OCI-LY7 (cell line): ENCODE measurements at regions not wholly inside any gene's neighbourhood (a gene's known extent, or its start where the extent isn't known, plus 50 kb on each side); places are given as distances from the start of the nearest gene placed in this dataset.

ENCODE experiments used
- BruUV-seq: library from RNA; stranded (reverse); fragments of 400-500 nt; replicated peaks from 2 replicates; lab custom pipeline; 2021; lab: Mats Ljungman, UMichigan
- CTCF ChIA-PET: fragments of 300-600 bp; sonication (Branson Sonifier 250); formaldehyde crosslinking; loops from one replicate; lab custom pipeline; 2022; ENCODE audit warnings: antibody characterized with exemption; ENCODE audit not compliant: unreplicated experiment; lab: Charles Lee
- POLR2A ChIA-PET: fragments of 300-600 bp; sonication (Branson Sonifier 250); formaldehyde crosslinking; loops from one replicate; lab custom pipeline; 2022; ENCODE audit warnings: antibody characterized with exemption; lab: Charles Lee
- DNase-seq: peaks from one replicate; pipeline ENCODE4 v3.0.0-alpha.2; 2015; ENCODE audit warnings: low spot score
- H2AFZ ChIP-seq: fragments of 200-600 bp; sonication (generic), shearing (Covaris generic); 2 replicates; pipeline ENCODE4 v1.6.1; 2014; ENCODE audit warnings: mild to moderate bottlenecking, antibody characterized with exemption, low read length, moderate library complexity
- H3K27ac ChIP-seq: fragments of 200-600 bp; sonication (generic); 2 replicates; pipeline ENCODE4 v1.5.1; 2014; ENCODE audit warnings: mixed run types, low read depth, mild to moderate bottlenecking, moderate library complexity, low read length, inconsistent platforms; ENCODE audit not compliant: poor library complexity, severe bottlenecking
- H3K36me3 ChIP-seq: fragments of 200-600 bp; sonication (generic); 2 replicates; pipeline ENCODE4 v1.6.1; 2014; ENCODE audit warnings: mild to moderate bottlenecking, antibody characterized with exemption, low read length, moderate library complexity, mixed read lengths; ENCODE audit not compliant: insufficient read depth
- H3K4me1 ChIP-seq: fragments of 200-600 bp; sonication (generic); 2 replicates; pipeline ENCODE4 v1.5.1; 2014; ENCODE audit warnings: mild to moderate bottlenecking, low read length; ENCODE audit not compliant: insufficient read depth, poor library complexity, severe bottlenecking
- H3K4me2 ChIP-seq: fragments of 200-600 bp; sonication (generic); 2 replicates; pipeline ENCODE4 v1.6.1; 2014; ENCODE audit warnings: mild to moderate bottlenecking, low read length
- H3K4me3 ChIP-seq: fragments of 200-600 bp; sonication (generic); 2 replicates; pipeline ENCODE4 v1.5.1; 2014; ENCODE audit warnings: mild to moderate bottlenecking, low read depth, low read length; ENCODE audit not compliant: poor library complexity, severe bottlenecking
- H3K79me2 ChIP-seq: fragments of 200-600 bp; sonication (generic); 2 replicates; pipeline ENCODE4 v1.6.1; 2016; ENCODE audit warnings: low read depth, mild to moderate bottlenecking, low read length, moderate library complexity, mixed read lengths; ENCODE audit not compliant: insufficient read depth
- H3K9me2 ChIP-seq: fragments of 200-600 bp; sonication (generic); 2 replicates; pipeline ENCODE4 v1.6.1; 2016; ENCODE audit warnings: mild to moderate bottlenecking, low read length, mixed read lengths; ENCODE audit not compliant: insufficient read depth
- H3K9me3 ChIP-seq: fragments of 200-600 bp; sonication (generic); 2 replicates; pipeline ENCODE4 v1.6.1; 2014; ENCODE audit warnings: mild to moderate bottlenecking, mixed run types, low read length, mixed read lengths
- H4K20me1 ChIP-seq: fragments of 200-600 bp; sonication (generic); 2 replicates; pipeline ENCODE4 v1.6.1; 2014; ENCODE audit warnings: mild to moderate bottlenecking, antibody characterized with exemption, low read length, moderate library complexity, mixed read lengths; ENCODE audit not compliant: insufficient read depth
- EZH2phosphoT487 ChIP-seq: fragments of 200-600 bp; sonication (generic); IDR thresholded peaks from 2 replicates; pipeline ENCODE4 v1.6.1; 2018; ENCODE audit warnings: low read depth, borderline replicate concordance, mild to moderate bottlenecking, mixed run types, antibody characterized with exemption, low read length, moderate library complexity, mixed read lengths
- intact Hi-C: fragments of 100-400 bp; cut with micrococcal nuclease; formaldehyde crosslinking; loops from one replicate; pipeline ENCODE4 v1.10.0; 2022; ENCODE audit not compliant: unreplicated experiment
- TF ChIP-seq, protein P1 (sequence below): fragments of 200-600 bp; sonication (generic); conservative IDR thresholded peaks from 2 replicates; pipeline ENCODE4 v1.5.1; 2014; ENCODE audit warnings: mild to moderate bottlenecking, antibody characterized with exemption, low read length, moderate library complexity, mixed read lengths

DNA sequence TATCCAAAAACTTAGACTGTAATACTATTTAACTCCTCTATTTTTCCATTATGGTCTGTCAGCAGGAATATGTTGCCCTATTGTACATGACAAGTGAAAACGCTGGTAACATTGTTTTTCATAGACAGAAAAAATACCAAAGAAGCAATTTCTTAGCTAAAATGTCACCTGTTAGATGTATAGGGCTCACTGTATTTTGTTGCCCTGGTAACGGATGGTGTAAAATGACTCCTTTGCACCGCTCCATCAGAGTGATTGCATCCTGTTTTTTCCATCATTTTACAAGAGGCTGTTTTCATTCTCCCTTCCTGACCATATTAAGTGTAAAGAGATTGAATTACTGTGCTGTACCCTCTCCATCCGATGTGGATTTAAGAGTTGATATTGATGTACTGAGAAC is 460.1 kb upstream of the TLE4 start:
- ChIA-PET POLR2A (no interaction called here), CTCF (no interaction called here)
- no peaks in the 10 kb centered on the region for H3K36me3 ChIP-seq
- no peak for DNase-seq
- H3K9me3 ChIP-seq: no peaks in the 10 kb centered on the region
- no peak overlapping the region for H3K4me2 ChIP-seq
- H3K27ac ChIP-seq: no peak overlapping the region
- H3K9me2 ChIP-seq: no peaks in the 10 kb centered on the region
- no TSS peak for BruUV-seq
- H3K79me2 ChIP-seq: no peaks in the 10 kb centered on the region
- H3K4me1 ChIP-seq: no peaks in the 10 kb centered on the region
- no peak for TF ChIP-seq EZH2phosphoT487
- TF ChIP-seq, protein P1, sequence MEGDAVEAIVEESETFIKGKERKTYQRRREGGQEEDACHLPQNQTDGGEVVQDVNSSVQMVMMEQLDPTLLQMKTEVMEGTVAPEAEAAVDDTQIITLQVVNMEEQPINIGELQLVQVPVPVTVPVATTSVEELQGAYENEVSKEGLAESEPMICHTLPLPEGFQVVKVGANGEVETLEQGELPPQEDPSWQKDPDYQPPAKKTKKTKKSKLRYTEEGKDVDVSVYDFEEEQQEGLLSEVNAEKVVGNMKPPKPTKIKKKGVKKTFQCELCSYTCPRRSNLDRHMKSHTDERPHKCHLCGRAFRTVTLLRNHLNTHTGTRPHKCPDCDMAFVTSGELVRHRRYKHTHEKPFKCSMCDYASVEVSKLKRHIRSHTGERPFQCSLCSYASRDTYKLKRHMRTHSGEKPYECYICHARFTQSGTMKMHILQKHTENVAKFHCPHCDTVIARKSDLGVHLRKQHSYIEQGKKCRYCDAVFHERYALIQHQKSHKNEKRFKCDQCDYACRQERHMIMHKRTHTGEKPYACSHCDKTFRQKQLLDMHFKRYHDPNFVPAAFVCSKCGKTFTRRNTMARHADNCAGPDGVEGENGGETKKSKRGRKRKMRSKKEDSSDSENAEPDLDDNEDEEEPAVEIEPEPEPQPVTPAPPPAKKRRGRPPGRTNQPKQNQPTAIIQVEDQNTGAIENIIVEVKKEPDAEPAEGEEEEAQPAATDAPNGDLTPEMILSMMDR: no peak
- H2AFZ ChIP-seq: no peak overlapping the region
- no peak overlapping the region for H3K4me3 ChIP-seq
- no peaks in the 10 kb centered on the region for H4K20me1 ChIP-seq
- intact Hi-C loops: no loop called here

- Histone ChIP-seq H3K9me3 (no peaks in the 10 kb centered on the region), H4K20me1 (no peaks in the 10 kb centered on the region), H3K4me1 (no peaks in the 10 kb centered on the region), H3K79me2 (no peaks in the 10 kb centered on the region), H3K4me3 (no peak overlapping the region), H2AFZ (no peak overlapping the region), H3K36me3 (no peaks in the 10 kb centered on the region), H3K9me2 (no peaks in the 10 kb centered on the region), H3K4me2 (no peak overlapping the region), H3K27ac (no peak overlapping the region)
- no peak for TF ChIP-seq EZH2phosphoT487
- TF ChIP-seq, protein P1: no peak
- BruUV-seq: no TSS peak
- no peak for DNase-seq
- intact Hi-C loops: no loop called here
- ChIA-PET CTCF (no interaction called here), POLR2A (no interaction called here)
Measured at GRCh38 chr9:79115176-79115575, 456.6 kb upstream of the TLE4 start.

DNA sequence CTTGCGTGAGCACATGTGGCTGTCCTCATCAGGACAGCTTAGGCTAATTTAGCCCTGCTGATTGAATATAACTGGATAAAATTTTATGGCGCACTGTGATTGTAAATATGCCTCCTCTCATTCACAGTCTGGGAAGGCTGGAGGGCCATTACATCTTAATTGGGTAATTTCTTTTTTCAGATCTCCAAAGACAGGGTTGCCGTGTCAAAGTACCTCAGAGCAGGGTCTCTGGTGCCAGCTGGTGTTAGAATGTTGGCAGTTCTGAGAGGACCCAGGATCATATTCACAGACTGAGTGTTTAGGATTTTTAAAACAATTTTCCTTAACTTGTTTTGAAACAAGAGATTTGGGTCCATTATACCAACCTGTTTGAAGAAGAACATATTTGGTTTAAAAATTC is 455.7 kb upstream of the TLE4 start:
- Histone ChIP-seq H3K9me3 (no peaks in the 10 kb centered on the region), H3K36me3 (no peaks in the 10 kb centered on the region), H3K27ac (no peak overlapping the region), H3K9me2 (no peaks in the 10 kb centered on the region), H4K20me1 (no peaks in the 10 kb centered on the region), H3K4me2 (no peak overlapping the region), H2AFZ (no peak overlapping the region), H3K4me1 (no peaks in the 10 kb centered on the region), H3K79me2 (no peaks in the 10 kb centered on the region), H3K4me3 (no peak overlapping the region)
- CTCF ChIA-PET: no interaction called here
- no peak for TF ChIP-seq EZH2phosphoT487
- TF ChIP-seq, protein P1: no peak
- BruUV-seq: no TSS peak
- POLR2A ChIA-PET: no interaction called here
- intact Hi-C loops: no loop called here
- DNase-seq: no peak
